IMR-90 (cell line): ENCODE measurements at regions not wholly inside any gene's neighbourhood (a gene's known extent, or its start where the extent isn't known, plus 50 kb on each side); places are given as distances from the start of the nearest gene placed in this dataset.

ENCODE experiments used
- ATAC-seq: fragments of 200-7000 bp; cut with Tn5 transposase; 2 replicates; pipeline ENCODE4 v1.9.1; 2020; ENCODE audit warnings: low read depth, mild to moderate bottlenecking, moderate library complexity
- BruUV-seq: library from RNA; stranded (reverse); fragments of 400-500 nt; replicated peaks from 2 replicates; lab custom pipeline; 2021; lab: Mats Ljungman, UMichigan
- CTCF ChIA-PET: fragments of 300-600 bp; formaldehyde crosslinking; extraction: SDS; loops from one replicate; lab custom pipeline; 2021; ENCODE audit warnings: antibody characterized with exemption; lab: Yijun Ruan, JAX
- POLR2A ChIA-PET: fragments of 300-600 bp; sonication (Branson Sonifier 250); formaldehyde crosslinking; loops from one replicate; lab custom pipeline; 2022; ENCODE audit warnings: antibody characterized with exemption; ENCODE audit not compliant: unreplicated experiment; lab: Charles Lee
- DNase-seq: peaks from one replicate; pipeline ENCODE4 v3.0.0; 2013
- H2AFZ ChIP-seq: replicated peaks from 2 replicates; pipeline ENCODE3; 2013; ENCODE audit warnings: low read length, mild to moderate bottlenecking; ENCODE audit not compliant: poor library complexity
- H2AK5ac ChIP-seq: 2 replicates; pipeline ENCODE4 v1.6.1; 2013; ENCODE audit warnings: low read depth, low read length, inconsistent platforms
- H2AK9ac ChIP-seq: replicated peaks from 2 replicates; pipeline ENCODE3; 2013; ENCODE audit warnings: mild to moderate bottlenecking, low read depth, low read length, moderate library complexity; ENCODE audit not compliant: poor library complexity
- H2BK120ac ChIP-seq: 2 replicates; pipeline ENCODE4 v1.6.1; 2013; ENCODE audit warnings: low read depth, low read length, inconsistent platforms
- H2BK15ac ChIP-seq: 3 replicates; pipeline ENCODE4 v1.6.1; 2013; ENCODE audit warnings: low read depth, low read length, inconsistent platforms
- H2BK20ac ChIP-seq: 2 replicates; pipeline ENCODE4 v1.6.1; 2013; ENCODE audit warnings: low read depth, mild to moderate bottlenecking, inconsistent platforms, low read length, moderate library complexity
- H2BK5ac ChIP-seq: 2 replicates; pipeline ENCODE4 v1.6.1; 2013; ENCODE audit warnings: mild to moderate bottlenecking, low read depth, low read length, inconsistent platforms; ENCODE audit not compliant: poor library complexity, severe bottlenecking
- H3K14ac ChIP-seq: replicated peaks from 2 replicates; pipeline ENCODE4 v1.6.1; 2013; ENCODE audit warnings: low read depth, low read length, inconsistent platforms
- H3K18ac ChIP-seq: 2 replicates; pipeline ENCODE4 v1.6.1; 2013; ENCODE audit warnings: low read depth, low read length, control low read depth
- H3K23ac ChIP-seq: 2 replicates; pipeline ENCODE4 v1.6.1; 2013; ENCODE audit warnings: low read depth, low read length, inconsistent platforms
- H3K27ac ChIP-seq: 2 replicates; pipeline ENCODE4 v1.5.1; 2013; ENCODE audit warnings: mild to moderate bottlenecking, control low read depth, low read length; ENCODE audit not compliant: insufficient read depth
- H3K27me3 ChIP-seq: 2 replicates; pipeline ENCODE4 v1.6.1; 2013; ENCODE audit warnings: low read length; ENCODE audit not compliant: control insufficient read depth, insufficient read depth
- H3K36me3 ChIP-seq: 2 replicates; pipeline ENCODE4 v1.6.1; 2013; ENCODE audit warnings: low read length, mixed read lengths; ENCODE audit not compliant: control insufficient read depth, insufficient read depth
- H3K4ac ChIP-seq: 2 replicates; pipeline ENCODE4 v1.6.1; 2013; ENCODE audit warnings: low read depth, low read length, inconsistent platforms
- H3K4me1 ChIP-seq: 2 replicates; pipeline ENCODE4 v1.6.1; 2013; ENCODE audit warnings: low read length, mixed read lengths; ENCODE audit not compliant: control insufficient read depth, insufficient read depth
- H3K4me2 ChIP-seq: 2 replicates; pipeline ENCODE4 v1.6.1; 2013; ENCODE audit warnings: low read depth, mild to moderate bottlenecking, control low read depth, low read length, moderate library complexity
- H3K4me3 ChIP-seq: 2 replicates; pipeline ENCODE4 v1.5.1; 2013; ENCODE audit warnings: low read depth, mild to moderate bottlenecking, control low read depth, low read length, moderate library complexity; ENCODE audit not compliant: insufficient read depth
- H3K56ac ChIP-seq: 2 replicates; pipeline ENCODE4 v1.6.1; 2013; ENCODE audit warnings: low read length, inconsistent platforms; ENCODE audit not compliant: insufficient read depth; ENCODE audit errors: extremely low read depth
- H3K79me1 ChIP-seq, 2 experiments: 2 replicates each; pipeline ENCODE4 v1.6.1; 2013; ENCODE audit warnings: low read length in 2 of 2, inconsistent platforms in 1 of 2, low read depth in 1 of 2
- H3K9ac ChIP-seq: 2 replicates; pipeline ENCODE4 v1.6.1; 2013; ENCODE audit warnings: low read depth, low read length, control low read depth
- H3K9me1 ChIP-seq: 2 replicates; pipeline ENCODE4 v1.6.1; 2013; ENCODE audit warnings: low read length, inconsistent platforms; ENCODE audit not compliant: insufficient read depth
- H3K9me3 ChIP-seq: 2 replicates; pipeline ENCODE4 v1.6.1; 2013; ENCODE audit warnings: low read length; ENCODE audit not compliant: control insufficient read depth, insufficient read depth
- H4K20me1 ChIP-seq: 2 replicates; pipeline ENCODE4 v1.6.1; 2013; ENCODE audit warnings: low read length, inconsistent platforms; ENCODE audit not compliant: insufficient read depth
- H4K5ac ChIP-seq: 2 replicates; pipeline ENCODE4 v1.6.1; 2013; ENCODE audit warnings: mild to moderate bottlenecking, low read depth, low read length, control low read depth
- H4K8ac ChIP-seq, 2 experiments: 2 replicates each; pipeline ENCODE4 v1.6.1; 2013; ENCODE audit warnings: low read depth in 2 of 2, low read length in 2 of 2, control low read depth in 1 of 2, inconsistent platforms in 1 of 2
- H4K91ac ChIP-seq: 2 replicates; pipeline ENCODE4 v1.6.1; 2013; ENCODE audit warnings: low read depth, low read length, inconsistent platforms; ENCODE audit not compliant: insufficient read depth
- BHLHE40 ChIP-seq: fragments of 150-350 bp; IDR thresholded peaks from 2 replicates; pipeline ENCODE4 v1.6.1; 2016; ENCODE audit warnings: mild to moderate bottlenecking, low read depth, low read length
- CEBPB ChIP-seq: IDR thresholded peaks from 2 replicates; pipeline ENCODE4 v1.6.1; 2012; ENCODE audit warnings: low read depth, low read length, improper control_type of control experiment
- CTCF ChIP-seq: conservative IDR thresholded peaks from 2 replicates; pipeline ENCODE4 v1.5.1; 2012; ENCODE audit warnings: mild to moderate bottlenecking, low read depth, low read length, improper control_type of control experiment
- ELK1 ChIP-seq: fragments of 150-350 bp; IDR thresholded peaks from 2 replicates; pipeline ENCODE4 v1.6.1; 2016; ENCODE audit warnings: low read depth, mild to moderate bottlenecking, low read length, moderate library complexity, borderline replicate concordance
- FOS ChIP-seq: fragments of 150-350 bp; IDR thresholded peaks from 2 replicates; pipeline ENCODE4 v1.6.1; 2016; ENCODE audit warnings: low read depth, low read length
- MAZ ChIP-seq: IDR thresholded peaks from 2 replicates; pipeline ENCODE4 v1.6.1; 2012; ENCODE audit warnings: low read depth, mild to moderate bottlenecking, low read length, improper control_type of control experiment, moderate library complexity, borderline replicate concordance
- RAD21 ChIP-seq: IDR thresholded peaks from 2 replicates; pipeline ENCODE4 v1.6.1; 2012; ENCODE audit warnings: low read length, improper control_type of control experiment
- RCOR1 ChIP-seq: IDR thresholded peaks from 2 replicates; pipeline ENCODE4 v1.6.1; 2012; ENCODE audit warnings: mild to moderate bottlenecking, low read length, improper control_type of control experiment; ENCODE audit not compliant: insufficient replicate concordance
- RFX5 ChIP-seq: IDR thresholded peaks from 2 replicates; pipeline ENCODE4 v1.8.0; 2012; ENCODE audit warnings: low read depth, mild to moderate bottlenecking, low read length, moderate library complexity
- USF2 ChIP-seq: fragments of 150-350 bp; IDR thresholded peaks from 2 replicates; pipeline ENCODE4 v1.6.1; 2017; ENCODE audit warnings: mild to moderate bottlenecking, antibody characterized with exemption, low read length, low read depth
- WGBS, 2 experiments: methylation state at CpG; one replicate each; pipeline versions ENCODE4 v1.1.5 to v1.1.7; 2013; ENCODE audit warnings: missing lambda C conversion rate in 2 of 2; ENCODE audit not compliant: insufficient read length in 1 of 2; ENCODE audit errors: extremely low coverage in 2 of 2; 5-methylcytosine and 5-hydroxymethylcytosine counted together
- dilution Hi-C: fragments of 300-500 bp; cut with HindIII; formaldehyde crosslinking; loops from one replicate; pipeline ENCODE4 v1.14.3; 2018; ENCODE audit warnings: low sequenced_read_pairs; ENCODE audit not compliant: unreplicated experiment
- in situ Hi-C: fragments of 300-500 bp; cut with MboI; formaldehyde crosslinking; loops from 3 replicates; pipeline ENCODE4 v1.14.3; 2019; ENCODE audit warnings: low sequenced_read_pairs, inconsistent platforms, mixed read lengths
- intact Hi-C: fragments of 100-400 bp; cut with micrococcal nuclease; formaldehyde crosslinking; loops from 2 replicates; pipeline ENCODE4 v1.10.0; 2022

- no peak overlapping the region for H4K8ac ChIP-seq
- H2AK9ac ChIP-seq: no peak overlapping the region
- no peak overlapping the region for H3K9ac ChIP-seq
- dilution Hi-C loops (no loop called here), in situ Hi-C loops (no loop called here), intact Hi-C loops (no loop called here)
- H3K4me1 ChIP-seq: no peaks in the 10 kb centered on the region
- no peak overlapping the region for H2BK120ac ChIP-seq
- no peaks in the 10 kb centered on the region for H4K20me1 ChIP-seq
- ATAC-seq (no peak), DNase-seq (no peak)
- H3K18ac ChIP-seq: no peak overlapping the region
- no peaks in the 10 kb centered on the region for H3K79me1 ChIP-seq
- H3K9me3 ChIP-seq: no peaks in the 10 kb centered on the region
- H3K27ac ChIP-seq: no peak overlapping the region
- no peak overlapping the region for H2AFZ ChIP-seq
- H3K14ac ChIP-seq: no peak overlapping the region
- no peak overlapping the region for H3K4me2 ChIP-seq
- H3K4ac ChIP-seq: no peak overlapping the region
- no peak overlapping the region for H3K23ac ChIP-seq
- H3K9me1 ChIP-seq: no peaks in the 10 kb centered on the region
- H2BK15ac ChIP-seq: no peak overlapping the region
- no CpG with 5 or more reads among the region's 2 CpGs for WGBS, 2 experiments
- TF ChIP-seq RFX5 (no peak), USF2 (no peak), BHLHE40 (no peak), RCOR1 (no peak), RAD21 (0 out of 2 replicates have a peak, but pooled peaks have one; percentile 15), CEBPB (no peak), FOS (no peak), MAZ (no peak), ELK1 (no peak), CTCF (peak; percentile 25)
- POLR2A ChIA-PET: no interaction called here
- H3K4me3 ChIP-seq: no peak overlapping the region
- H4K5ac ChIP-seq: no peak overlapping the region
- no peak overlapping the region for H2AK5ac ChIP-seq
- H3K56ac ChIP-seq: no peak overlapping the region
- BruUV-seq: no TSS peak
- H2BK5ac ChIP-seq: no peak overlapping the region
- no peaks in the 10 kb centered on the region for H3K36me3 ChIP-seq
- H2BK20ac ChIP-seq: no peak overlapping the region
- no peak overlapping the region for H4K91ac ChIP-seq
- CTCF ChIA-PET: interaction anchor here (1.8 kb wide), 1 partner anchor 12 kb away, joined by 7 read pairs; no protein-coding TSS in a partner anchor
- H3K27me3 ChIP-seq: no peaks in the 10 kb centered on the region
Observed at GRCh38 chrX:125998432-125998831, 167.7 kb downstream of the DCAF12L2 start.
